ENCODE measurements at regions not wholly inside any gene's neighbourhood (a gene's known extent, or its start where the extent isn't known, plus 50 kb on each side); places are given as distances from the start of the nearest gene placed in this dataset.

GRCh38 chr6:154925130-154925529 is 70.0 kb upstream of the TIAM2 start:
- no peak for DNase-seq (ENCODE audit: low read depth, low spot score)
- intact Hi-C loops (cut with micrococcal nuclease): loop anchor here (5.0 kb wide), 1 partner anchor 773 kb away; no protein-coding TSS in a partner anchor
- POLR2A ChIA-PET: no interaction called here
- H3K4me2 ChIP-seq (ENCODE audit: insufficient read depth, low read length): no peak overlapping the region
- BruUV-seq (replicated peaks): no TSS peak
- no peaks in the 10 kb centered on the region for H3K9me1 ChIP-seq (replicated peaks; ENCODE audit: control insufficient read depth, extremely low read depth, insufficient read depth, low read length)
- H3K79me2 ChIP-seq (ENCODE audit: control insufficient read depth, insufficient read depth, low read length): no peaks in the 10 kb centered on the region
- TF ChIP-seq POLR2AphosphoS5 (IDR thresholded peaks at IDR 0.05; ENCODE audit: insufficient read depth, low read depth, low read length) (no peak), GATA2 (IDR thresholded peaks at IDR 0.05; ENCODE audit: insufficient read depth, insufficient read length, low read depth, low read length) (no peak), MAX (IDR thresholded peaks at IDR 0.05; ENCODE audit: insufficient read depth, insufficient read length) (no peak), JUN (IDR thresholded peaks at IDR 0.05; ENCODE audit: borderline replicate concordance, insufficient read depth, insufficient read length, low read depth) (no peak), CTCF (IDR thresholded peaks at IDR 0.05; ENCODE audit: extremely low read depth in 1 of 2, insufficient read depth in 1 of 2, low read depth in 1 of 2, low read length in 2 of 2) (no peak), MYC (IDR thresholded peaks at IDR 0.05; ENCODE audit: low read depth, low read length) (no peak), EZH2 (IDR thresholded peaks at IDR 0.05; ENCODE audit: borderline replicate concordance, low read depth, low read length, severe bottlenecking) (no peak), FOS (IDR thresholded peaks at IDR 0.05; ENCODE audit: borderline replicate concordance, insufficient read depth, low read length) (no peak), POLR2A (IDR thresholded peaks at IDR 0.05; ENCODE audit: low read depth, low read length) (no peak)
- no peaks in the 10 kb centered on the region for H3K36me3 ChIP-seq (ENCODE audit: control insufficient read depth in 2 of 2, extremely low read depth in 1 of 2, insufficient read depth in 2 of 2, low read length in 2 of 2)
- H4K20me1 ChIP-seq (replicated peaks; ENCODE audit: control insufficient read depth, extremely low read depth, insufficient read depth, low read length): no peaks in the 10 kb centered on the region
- dilution Hi-C loops (cut with MboI; ENCODE audit: extremely low pct_ligation_motif_present, low sequenced_read_pairs): no loop called here
- CTCF ChIA-PET: interaction anchor here (1.2 to 6.1 kb wide), 4 partner anchors 36 to 253 kb away, joined by 3 to 62 read pairs (median 11); no protein-coding TSS in a partner anchor
- H2AFZ ChIP-seq (ENCODE audit: low read depth, low read length): no peak overlapping the region
- H3K27ac ChIP-seq (ENCODE audit: insufficient read depth, low read depth, low read length): no peak overlapping the region
- peaks cover 9% of the 10 kb centered on the region for H3K4me1 ChIP-seq (ENCODE audit: control insufficient read depth, extremely low read depth, insufficient read depth, low read length)
- no peak overlapping the region for H3K9ac ChIP-seq (replicated peaks; ENCODE audit: extremely low read depth, insufficient read depth, low read length)
- no peaks in the 10 kb centered on the region for H3K27me3 ChIP-seq (ENCODE audit: control insufficient read depth in 2 of 2, insufficient read depth in 2 of 2, low read length in 2 of 2)
- no peak for FAIRE-seq
- H3K9me3 ChIP-seq (replicated peaks; ENCODE audit: control insufficient read depth, insufficient read depth, low read length): no peaks in the 10 kb centered on the region
- H3K4me3 ChIP-seq (replicated peaks in 1 of 3; ENCODE audit: insufficient read depth in 1 of 3, low read depth in 1 of 3, low read length in 3 of 3): no peak overlapping the region
